ENCODE measurements at regions not wholly inside any gene's neighbourhood (a gene's known extent, or its start where the extent isn't known, plus 50 kb on each side); places are given as distances from the start of the nearest gene placed in this dataset.

- H3K9me3 ChIP-seq (ENCODE audit: control insufficient read depth, low read length) = no peaks in the 10 kb centered on the region
- ATAC-seq (ENCODE audit: low FRiP score) = no peak
- no peaks in the 10 kb centered on the region for H3K36me3 ChIP-seq (ENCODE audit: control insufficient read depth in 1 of 2, insufficient read depth in 2 of 2, low read length in 1 of 2)
- no peak overlapping the region for H3K4me3 ChIP-seq (ENCODE audit: low read length in 2 of 2)
- H3K27ac ChIP-seq (ENCODE audit: low read depth in 1 of 2, low read length in 2 of 2) = no peak overlapping the region
- no peaks in the 10 kb centered on the region for H3K27me3 ChIP-seq (ENCODE audit: control insufficient read depth in 1 of 2, insufficient read depth in 2 of 2, low read length in 1 of 2)
- no peaks in the 10 kb centered on the region for H3K4me1 ChIP-seq (ENCODE audit: control insufficient read depth in 1 of 2, insufficient read depth in 2 of 2, low read length in 2 of 2)
- WGBS, 2 donors = 92 to 93% methylated on average over 3 of the region's 3 CpGs
- no peak for DNase-seq
- intact Hi-C loops (cut with DNase I) = no loop called here
Observed at GRCh38 chr1:22246755-22247480, 104.0 kb upstream of the WNT4 start.

- ATAC-seq (ENCODE audit: low FRiP score) = no peak
- 53 to 61% methylated on average over 18 of the region's 18 CpGs for WGBS, 2 donors
Observed at GRCh38 chr1:22247527-22248245, 104.8 kb upstream of the WNT4 start.

DNA sequence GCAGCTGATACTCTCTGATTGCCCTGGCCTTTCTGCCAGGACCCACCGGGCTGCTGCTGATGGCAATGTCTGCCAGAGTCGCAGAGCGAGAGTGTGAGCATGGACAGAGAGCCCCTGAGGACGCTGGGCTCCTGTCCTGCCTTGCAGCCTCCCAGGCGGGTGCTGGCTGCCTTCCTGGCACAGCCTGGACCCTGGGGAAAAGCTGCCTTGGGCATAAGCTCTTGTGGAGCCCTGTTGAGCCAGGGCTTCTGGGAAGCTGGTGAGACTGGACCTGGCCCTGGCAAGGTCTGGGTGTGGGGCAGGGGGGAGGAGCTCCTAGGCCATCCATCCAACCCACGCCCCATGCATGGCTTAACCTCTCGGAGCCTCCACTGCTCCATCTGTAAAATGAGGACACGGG lies 105.8 kb upstream of the WNT4 start:
- Histone ChIP-seq H3K27me3 (ENCODE audit: control insufficient read depth in 1 of 2, insufficient read depth in 2 of 2, low read length in 1 of 2) (no peaks in the 10 kb centered on the region), H3K4me1 (ENCODE audit: control insufficient read depth in 1 of 2, insufficient read depth in 2 of 2, low read length in 2 of 2) (no peaks in the 10 kb centered on the region), H3K27ac (ENCODE audit: low read depth in 1 of 2, low read length in 2 of 2) (no peak overlapping the region), H3K4me3 (ENCODE audit: low read length in 2 of 2) (no peak overlapping the region), H3K36me3 (ENCODE audit: control insufficient read depth in 1 of 2, insufficient read depth in 2 of 2, low read length in 1 of 2) (no peaks in the 10 kb centered on the region), H3K9me3 (ENCODE audit: control insufficient read depth, low read length) (no peaks in the 10 kb centered on the region)
- WGBS, 2 donors = 15 to 20% methylated on average over 8 of the region's 8 CpGs
- intact Hi-C loops (cut with DNase I) = no loop called here
- ATAC-seq (ENCODE audit: low FRiP score) = no peak
- DNase-seq = no peak

More at GRCh38 chr1:22247527-22248245, 104.8 kb upstream of the WNT4 start:
- Histone ChIP-seq H3K9me3 (ENCODE audit: control insufficient read depth, low read length) (no peaks in the 10 kb centered on the region), H3K36me3 (ENCODE audit: control insufficient read depth in 1 of 2, insufficient read depth in 2 of 2, low read length in 1 of 2) (no peaks in the 10 kb centered on the region), H3K27ac (ENCODE audit: low read depth in 1 of 2, low read length in 2 of 2) (no peak overlapping the region), H3K4me3 (ENCODE audit: low read length in 2 of 2) (no peak overlapping the region), H3K27me3 (ENCODE audit: control insufficient read depth in 1 of 2, insufficient read depth in 2 of 2, low read length in 1 of 2) (no peaks in the 10 kb centered on the region), H3K4me1 (ENCODE audit: control insufficient read depth in 1 of 2, insufficient read depth in 2 of 2, low read length in 2 of 2) (no peaks in the 10 kb centered on the region)
- DNase-seq = no peak
- intact Hi-C loops (cut with DNase I) = no loop called here

- no peak for DNase-seq
- Histone ChIP-seq H3K9me3 (ENCODE audit: control insufficient read depth, low read length) (no peaks in the 10 kb centered on the region), H3K36me3 (ENCODE audit: control insufficient read depth in 1 of 2, insufficient read depth in 2 of 2, low read length in 1 of 2) (no peaks in the 10 kb centered on the region), H3K27me3 (ENCODE audit: control insufficient read depth in 1 of 2, insufficient read depth in 2 of 2, low read length in 1 of 2) (no peaks in the 10 kb centered on the region), H3K4me3 (ENCODE audit: low read length in 2 of 2) (no peak overlapping the region), H3K4me1 (ENCODE audit: control insufficient read depth in 1 of 2, insufficient read depth in 2 of 2, low read length in 2 of 2) (no peaks in the 10 kb centered on the region), H3K27ac (ENCODE audit: low read depth in 1 of 2, low read length in 2 of 2) (no peak overlapping the region)
- ATAC-seq (ENCODE audit: low FRiP score) = no peak
- intact Hi-C loops (cut with DNase I) = no loop called here
- WGBS, 2 donors = 74 to 75% methylated on average over 11 of the region's 11 CpGs
Observed at GRCh38 chr1:22249928-22250680, 107.2 kb upstream of the WNT4 start.

- Histone ChIP-seq H3K9me3 (ENCODE audit: control insufficient read depth, low read length) (no peaks in the 10 kb centered on the region), H3K4me1 (ENCODE audit: control insufficient read depth in 1 of 2, insufficient read depth in 2 of 2, low read length in 2 of 2) (no peaks in the 10 kb centered on the region), H3K4me3 (ENCODE audit: low read length in 2 of 2) (no peak overlapping the region), H3K27ac (ENCODE audit: low read depth in 1 of 2, low read length in 2 of 2) (no peak overlapping the region), H3K36me3 (ENCODE audit: control insufficient read depth in 1 of 2, insufficient read depth in 2 of 2, low read length in 1 of 2) (no peaks in the 10 kb centered on the region), H3K27me3 (ENCODE audit: control insufficient read depth in 1 of 2, insufficient read depth in 2 of 2, low read length in 1 of 2) (no peaks in the 10 kb centered on the region)
- no peak for ATAC-seq (ENCODE audit: low FRiP score)
- intact Hi-C loops (cut with DNase I) = no loop called here
- no peak for DNase-seq
- WGBS, 2 donors = 23 to 33% methylated on average over 11 of the region's 11 CpGs
Observed at GRCh38 chr1:22250724-22251123, 107.8 kb upstream of the WNT4 start.

DNA sequence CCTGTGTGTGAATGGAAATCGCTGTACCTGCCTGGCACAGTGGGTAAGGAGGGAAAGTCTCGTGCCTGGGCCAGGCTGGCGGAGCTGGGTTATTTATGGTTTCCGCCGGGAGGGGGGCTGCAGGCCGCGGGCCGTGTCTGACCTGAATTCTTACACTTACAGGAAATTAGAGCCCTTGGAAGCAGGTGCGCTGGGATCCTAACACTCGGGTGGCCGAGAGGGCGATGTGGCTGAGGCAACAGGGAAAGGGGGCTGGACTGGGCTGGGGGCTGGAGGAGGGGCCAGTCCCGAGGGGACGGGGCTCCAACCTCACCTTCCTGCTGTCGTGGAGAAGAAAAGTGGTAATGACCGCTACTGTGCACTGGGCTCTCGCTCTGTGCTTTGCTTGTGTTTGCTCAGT lies 109.4 kb upstream of the WNT4 start:
- WGBS, 2 donors = 48 to 50% methylated on average over 17 of the region's 17 CpGs
- no peak overlapping the region for H3K4me3 ChIP-seq (ENCODE audit: low read length in 2 of 2)
- intact Hi-C loops (cut with DNase I) = no loop called here
- no peaks in the 10 kb centered on the region for H3K9me3 ChIP-seq (ENCODE audit: control insufficient read depth, low read length)
- H3K27me3 ChIP-seq (ENCODE audit: control insufficient read depth in 1 of 2, insufficient read depth in 2 of 2, low read length in 1 of 2) = no peaks in the 10 kb centered on the region
- H3K27ac ChIP-seq (ENCODE audit: low read depth in 1 of 2, low read length in 2 of 2) = no peak overlapping the region
- ATAC-seq (ENCODE audit: low FRiP score) (no peak), DNase-seq (no peak)
- H3K4me1 ChIP-seq (ENCODE audit: control insufficient read depth in 1 of 2, insufficient read depth in 2 of 2, low read length in 2 of 2) = no peaks in the 10 kb centered on the region
- no peaks in the 10 kb centered on the region for H3K36me3 ChIP-seq (ENCODE audit: control insufficient read depth in 1 of 2, insufficient read depth in 2 of 2, low read length in 1 of 2)

DNA sequence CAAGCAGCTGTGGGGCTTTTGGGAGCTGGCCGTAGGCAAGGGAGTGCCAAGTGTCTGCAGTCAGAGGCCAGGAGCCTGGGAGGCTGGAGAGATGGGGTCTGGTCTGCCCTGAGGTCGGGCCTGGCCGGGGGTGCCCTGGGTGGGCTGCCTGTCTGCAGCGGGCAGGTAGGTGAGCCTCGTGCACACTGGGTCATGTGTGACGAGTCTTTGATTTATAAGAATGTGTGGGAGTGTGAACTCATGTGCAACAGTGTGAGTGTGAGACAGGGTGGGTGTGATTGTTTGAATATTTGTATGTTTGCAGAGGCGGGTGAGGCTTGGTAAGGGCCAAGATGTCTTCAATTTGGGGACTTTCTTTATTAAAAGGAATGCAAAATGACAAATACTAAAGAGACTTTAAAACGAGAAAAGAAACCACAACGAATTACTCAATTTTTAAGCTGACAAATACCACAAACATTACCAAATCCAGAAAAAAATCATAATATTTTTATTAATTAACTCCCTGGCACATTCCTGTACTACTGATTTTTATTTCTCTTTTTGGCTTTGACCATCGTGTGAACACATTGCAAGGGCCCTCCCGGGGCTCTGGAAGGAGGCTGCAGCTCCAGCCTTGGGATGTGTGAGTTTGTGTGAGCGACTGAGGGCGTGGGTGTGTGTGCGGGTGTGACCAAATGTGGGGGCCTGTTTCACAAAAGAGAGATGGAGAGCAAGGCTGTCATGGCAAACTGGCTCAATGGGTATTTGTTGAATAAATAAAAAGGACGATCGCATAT lies 110.3 kb upstream of the WNT4 start:
- Histone ChIP-seq H3K9me3 (ENCODE audit: control insufficient read depth, low read length) (no peaks in the 10 kb centered on the region), H3K27me3 (ENCODE audit: control insufficient read depth in 1 of 2, insufficient read depth in 2 of 2, low read length in 1 of 2) (no peaks in the 10 kb centered on the region), H3K36me3 (ENCODE audit: control insufficient read depth in 1 of 2, insufficient read depth in 2 of 2, low read length in 1 of 2) (no peaks in the 10 kb centered on the region), H3K27ac (ENCODE audit: low read depth in 1 of 2, low read length in 2 of 2) (no peak overlapping the region), H3K4me1 (ENCODE audit: control insufficient read depth in 1 of 2, insufficient read depth in 2 of 2, low read length in 2 of 2) (no peaks in the 10 kb centered on the region), H3K4me3 (ENCODE audit: low read length in 2 of 2) (no peak overlapping the region)
- intact Hi-C loops (cut with DNase I) = no loop called here
- ATAC-seq (ENCODE audit: low FRiP score) = no peak
- no peak for DNase-seq
- 40 to 49% methylated on average over 16 of the region's 16 CpGs for WGBS, 2 donors

DNA sequence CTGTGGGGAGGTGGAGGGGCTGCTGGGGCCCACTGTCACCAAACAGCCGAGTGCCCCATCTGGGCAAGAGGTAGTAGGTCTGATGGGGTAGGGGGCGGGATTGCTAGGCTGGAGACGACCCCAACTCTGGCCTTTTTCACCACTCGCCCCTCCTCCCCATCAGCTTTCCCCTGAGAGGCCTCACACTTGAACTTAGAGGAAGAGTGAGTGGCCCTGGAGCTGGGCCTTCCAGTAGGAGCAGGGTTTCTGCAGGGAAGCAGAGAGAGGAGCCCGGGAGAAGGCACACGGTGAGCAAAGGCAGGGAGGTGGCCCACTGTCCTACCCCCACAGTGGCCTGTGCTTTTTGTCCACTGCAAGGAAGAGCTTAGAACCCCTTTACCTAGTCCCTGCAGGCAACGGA lies 111.9 kb upstream of the WNT4 start:
- Histone ChIP-seq H3K9me3 (ENCODE audit: control insufficient read depth, low read length) (no peaks in the 10 kb centered on the region), H3K4me1 (ENCODE audit: control insufficient read depth in 1 of 2, insufficient read depth in 2 of 2, low read length in 2 of 2) (no peaks in the 10 kb centered on the region), H3K36me3 (ENCODE audit: control insufficient read depth in 1 of 2, insufficient read depth in 2 of 2, low read length in 1 of 2) (no peaks in the 10 kb centered on the region), H3K27ac (ENCODE audit: low read depth in 1 of 2, low read length in 2 of 2) (no peak overlapping the region), H3K4me3 (ENCODE audit: low read length in 2 of 2) (no peak overlapping the region), H3K27me3 (ENCODE audit: control insufficient read depth in 1 of 2, insufficient read depth in 2 of 2, low read length in 1 of 2) (no peaks in the 10 kb centered on the region)
- DNase-seq (no peak), ATAC-seq (ENCODE audit: low FRiP score) (no peak)
- intact Hi-C loops (cut with DNase I) = no loop called here
- WGBS, 2 donors = 75 to 84% methylated on average over 7 of the region's 7 CpGs

All from aorta (tissue), 5 donors.